Panc1 (cell line): ENCODE measurements at regions not wholly inside any gene's neighbourhood (a gene's known extent, or its start where the extent isn't known, plus 50 kb on each side); places are given as distances from the start of the nearest gene placed in this dataset.

Experiments
- POLR2AphosphoS5 ChIP-seq: IDR thresholded peaks from 2 replicates; pipeline ENCODE4 v1.6.1; 2012; ENCODE audit warnings: mild to moderate bottlenecking, low read depth, low read length, moderate library complexity
- SIN3A ChIP-seq: IDR thresholded peaks from 2 replicates; pipeline ENCODE4 v1.6.1; 2012; ENCODE audit warnings: low read depth, mild to moderate bottlenecking, low read length, moderate library complexity, borderline replicate concordance; ENCODE audit not compliant: insufficient read depth
- TCF7L2 ChIP-seq: IDR thresholded peaks from 2 replicates; pipeline ENCODE4 v1.6.1; 2011; ENCODE audit warnings: mild to moderate bottlenecking, low read depth, low read length, inconsistent platforms
- TF ChIP-seq, protein P1 (sequence below): fragments of 450-650 bp; IDR thresholded peaks from 2 replicates; pipeline ENCODE4 v1.5.1; 2017; ENCODE audit warnings: mild to moderate bottlenecking

DNA sequence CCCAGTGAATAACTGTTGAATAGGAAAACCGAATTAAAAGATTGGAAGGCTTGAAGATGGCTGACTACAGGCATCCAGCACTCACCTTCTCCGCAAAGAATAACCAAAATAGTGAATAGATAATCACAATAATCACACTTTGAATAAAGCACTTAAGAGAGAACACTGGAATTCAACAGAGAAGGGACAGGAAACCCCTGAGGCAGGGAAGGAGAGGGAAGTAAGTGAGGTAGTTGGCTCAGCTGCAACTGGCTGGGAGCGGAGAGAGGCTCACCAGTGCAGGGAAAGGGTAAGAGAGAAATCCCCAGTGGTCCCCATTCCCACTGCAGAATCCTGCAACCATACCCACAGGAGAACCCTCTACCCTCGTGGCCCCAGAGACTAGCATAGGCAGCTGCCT is 246.6 kb upstream of the NCKAP5 start:
- TF ChIP-seq SIN3A (no peak), POLR2AphosphoS5 (no peak), TCF7L2 (no peak)
- TF ChIP-seq, protein P1, sequence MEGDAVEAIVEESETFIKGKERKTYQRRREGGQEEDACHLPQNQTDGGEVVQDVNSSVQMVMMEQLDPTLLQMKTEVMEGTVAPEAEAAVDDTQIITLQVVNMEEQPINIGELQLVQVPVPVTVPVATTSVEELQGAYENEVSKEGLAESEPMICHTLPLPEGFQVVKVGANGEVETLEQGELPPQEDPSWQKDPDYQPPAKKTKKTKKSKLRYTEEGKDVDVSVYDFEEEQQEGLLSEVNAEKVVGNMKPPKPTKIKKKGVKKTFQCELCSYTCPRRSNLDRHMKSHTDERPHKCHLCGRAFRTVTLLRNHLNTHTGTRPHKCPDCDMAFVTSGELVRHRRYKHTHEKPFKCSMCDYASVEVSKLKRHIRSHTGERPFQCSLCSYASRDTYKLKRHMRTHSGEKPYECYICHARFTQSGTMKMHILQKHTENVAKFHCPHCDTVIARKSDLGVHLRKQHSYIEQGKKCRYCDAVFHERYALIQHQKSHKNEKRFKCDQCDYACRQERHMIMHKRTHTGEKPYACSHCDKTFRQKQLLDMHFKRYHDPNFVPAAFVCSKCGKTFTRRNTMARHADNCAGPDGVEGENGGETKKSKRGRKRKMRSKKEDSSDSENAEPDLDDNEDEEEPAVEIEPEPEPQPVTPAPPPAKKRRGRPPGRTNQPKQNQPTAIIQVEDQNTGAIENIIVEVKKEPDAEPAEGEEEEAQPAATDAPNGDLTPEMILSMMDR, result no peak
